IMR-90 (cell line): ENCODE measurements at regions not wholly inside any gene's neighbourhood (a gene's known extent, or its start where the extent isn't known, plus 50 kb on each side); places are given as distances from the start of the nearest gene placed in this dataset.

Experiments
- ATAC-seq: fragments of 200-7000 bp; cut with Tn5 transposase; 2 replicates; pipeline ENCODE4 v1.9.1; 2020; ENCODE audit warnings: low read depth, mild to moderate bottlenecking, moderate library complexity
- BruUV-seq: library from RNA; stranded (reverse); fragments of 400-500 nt; replicated peaks from 2 replicates; lab custom pipeline; 2021; lab: Mats Ljungman, UMichigan
- CTCF ChIA-PET: fragments of 300-600 bp; formaldehyde crosslinking; extraction: SDS; loops from one replicate; lab custom pipeline; 2021; ENCODE audit warnings: antibody characterized with exemption; lab: Yijun Ruan, JAX
- POLR2A ChIA-PET: fragments of 300-600 bp; sonication (Branson Sonifier 250); formaldehyde crosslinking; loops from one replicate; lab custom pipeline; 2022; ENCODE audit warnings: antibody characterized with exemption; ENCODE audit not compliant: unreplicated experiment; lab: Charles Lee
- DNase-seq: peaks from one replicate; pipeline ENCODE4 v3.0.0; 2013
- H2AFZ ChIP-seq: replicated peaks from 2 replicates; pipeline ENCODE3; 2013; ENCODE audit warnings: low read length, mild to moderate bottlenecking; ENCODE audit not compliant: poor library complexity
- H2AK5ac ChIP-seq: 2 replicates; pipeline ENCODE4 v1.6.1; 2013; ENCODE audit warnings: low read depth, low read length, inconsistent platforms
- H2AK9ac ChIP-seq: replicated peaks from 2 replicates; pipeline ENCODE3; 2013; ENCODE audit warnings: mild to moderate bottlenecking, low read depth, low read length, moderate library complexity; ENCODE audit not compliant: poor library complexity
- H2BK120ac ChIP-seq: 2 replicates; pipeline ENCODE4 v1.6.1; 2013; ENCODE audit warnings: low read depth, low read length, inconsistent platforms
- H2BK15ac ChIP-seq: 3 replicates; pipeline ENCODE4 v1.6.1; 2013; ENCODE audit warnings: low read depth, low read length, inconsistent platforms
- H2BK20ac ChIP-seq: 2 replicates; pipeline ENCODE4 v1.6.1; 2013; ENCODE audit warnings: low read depth, mild to moderate bottlenecking, inconsistent platforms, low read length, moderate library complexity
- H2BK5ac ChIP-seq: 2 replicates; pipeline ENCODE4 v1.6.1; 2013; ENCODE audit warnings: mild to moderate bottlenecking, low read depth, low read length, inconsistent platforms; ENCODE audit not compliant: poor library complexity, severe bottlenecking
- H3K14ac ChIP-seq: replicated peaks from 2 replicates; pipeline ENCODE4 v1.6.1; 2013; ENCODE audit warnings: low read depth, low read length, inconsistent platforms
- H3K18ac ChIP-seq: 2 replicates; pipeline ENCODE4 v1.6.1; 2013; ENCODE audit warnings: low read depth, low read length, control low read depth
- H3K23ac ChIP-seq: 2 replicates; pipeline ENCODE4 v1.6.1; 2013; ENCODE audit warnings: low read depth, low read length, inconsistent platforms
- H3K27ac ChIP-seq: 2 replicates; pipeline ENCODE4 v1.5.1; 2013; ENCODE audit warnings: mild to moderate bottlenecking, control low read depth, low read length; ENCODE audit not compliant: insufficient read depth
- H3K27me3 ChIP-seq: 2 replicates; pipeline ENCODE4 v1.6.1; 2013; ENCODE audit warnings: low read length; ENCODE audit not compliant: control insufficient read depth, insufficient read depth
- H3K36me3 ChIP-seq: 2 replicates; pipeline ENCODE4 v1.6.1; 2013; ENCODE audit warnings: low read length, mixed read lengths; ENCODE audit not compliant: control insufficient read depth, insufficient read depth
- H3K4ac ChIP-seq: 2 replicates; pipeline ENCODE4 v1.6.1; 2013; ENCODE audit warnings: low read depth, low read length, inconsistent platforms
- H3K4me1 ChIP-seq: 2 replicates; pipeline ENCODE4 v1.6.1; 2013; ENCODE audit warnings: low read length, mixed read lengths; ENCODE audit not compliant: control insufficient read depth, insufficient read depth
- H3K4me2 ChIP-seq: 2 replicates; pipeline ENCODE4 v1.6.1; 2013; ENCODE audit warnings: low read depth, mild to moderate bottlenecking, control low read depth, low read length, moderate library complexity
- H3K4me3 ChIP-seq: 2 replicates; pipeline ENCODE4 v1.5.1; 2013; ENCODE audit warnings: low read depth, mild to moderate bottlenecking, control low read depth, low read length, moderate library complexity; ENCODE audit not compliant: insufficient read depth
- H3K56ac ChIP-seq: 2 replicates; pipeline ENCODE4 v1.6.1; 2013; ENCODE audit warnings: low read length, inconsistent platforms; ENCODE audit not compliant: insufficient read depth; ENCODE audit errors: extremely low read depth
- H3K79me1 ChIP-seq, 2 experiments: 2 replicates each; pipeline ENCODE4 v1.6.1; 2013; ENCODE audit warnings: low read length in 2 of 2, inconsistent platforms in 1 of 2, low read depth in 1 of 2
- H3K9ac ChIP-seq: 2 replicates; pipeline ENCODE4 v1.6.1; 2013; ENCODE audit warnings: low read depth, low read length, control low read depth
- H3K9me1 ChIP-seq: 2 replicates; pipeline ENCODE4 v1.6.1; 2013; ENCODE audit warnings: low read length, inconsistent platforms; ENCODE audit not compliant: insufficient read depth
- H3K9me3 ChIP-seq: 2 replicates; pipeline ENCODE4 v1.6.1; 2013; ENCODE audit warnings: low read length; ENCODE audit not compliant: control insufficient read depth, insufficient read depth
- H4K20me1 ChIP-seq: 2 replicates; pipeline ENCODE4 v1.6.1; 2013; ENCODE audit warnings: low read length, inconsistent platforms; ENCODE audit not compliant: insufficient read depth
- H4K5ac ChIP-seq: 2 replicates; pipeline ENCODE4 v1.6.1; 2013; ENCODE audit warnings: mild to moderate bottlenecking, low read depth, low read length, control low read depth
- H4K8ac ChIP-seq, 2 experiments: 2 replicates each; pipeline ENCODE4 v1.6.1; 2013; ENCODE audit warnings: low read depth in 2 of 2, low read length in 2 of 2, control low read depth in 1 of 2, inconsistent platforms in 1 of 2
- H4K91ac ChIP-seq: 2 replicates; pipeline ENCODE4 v1.6.1; 2013; ENCODE audit warnings: low read depth, low read length, inconsistent platforms; ENCODE audit not compliant: insufficient read depth
- BHLHE40 ChIP-seq: fragments of 150-350 bp; IDR thresholded peaks from 2 replicates; pipeline ENCODE4 v1.6.1; 2016; ENCODE audit warnings: mild to moderate bottlenecking, low read depth, low read length
- CEBPB ChIP-seq: IDR thresholded peaks from 2 replicates; pipeline ENCODE4 v1.6.1; 2012; ENCODE audit warnings: low read depth, low read length, improper control_type of control experiment
- CHD1 ChIP-seq: IDR thresholded peaks from 2 replicates; pipeline ENCODE4 v1.6.1; 2012; ENCODE audit warnings: low read depth, low read length, improper control_type of control experiment
- CTCF ChIP-seq: conservative IDR thresholded peaks from 2 replicates; pipeline ENCODE4 v1.5.1; 2012; ENCODE audit warnings: mild to moderate bottlenecking, low read depth, low read length, improper control_type of control experiment
- FOS ChIP-seq: fragments of 150-350 bp; IDR thresholded peaks from 2 replicates; pipeline ENCODE4 v1.6.1; 2016; ENCODE audit warnings: low read depth, low read length
- MAFK ChIP-seq: IDR thresholded peaks from 2 replicates; pipeline ENCODE4 v1.6.1; 2012; ENCODE audit warnings: low read depth, low read length, improper control_type of control experiment
- MAZ ChIP-seq: IDR thresholded peaks from 2 replicates; pipeline ENCODE4 v1.6.1; 2012; ENCODE audit warnings: low read depth, mild to moderate bottlenecking, low read length, improper control_type of control experiment, moderate library complexity, borderline replicate concordance
- MXI1 ChIP-seq: IDR thresholded peaks from 2 replicates; pipeline ENCODE4 v1.6.1; 2012; ENCODE audit warnings: low read depth, mild to moderate bottlenecking, low read length, moderate library complexity, borderline replicate concordance
- POLR2A ChIP-seq: IDR thresholded peaks from 2 replicates; pipeline ENCODE4 v1.6.1; 2012; ENCODE audit warnings: mild to moderate bottlenecking, low read depth, low read length
- RCOR1 ChIP-seq: IDR thresholded peaks from 2 replicates; pipeline ENCODE4 v1.6.1; 2012; ENCODE audit warnings: mild to moderate bottlenecking, low read length, improper control_type of control experiment; ENCODE audit not compliant: insufficient replicate concordance
- SMC3 ChIP-seq: fragments of 150-350 bp; IDR thresholded peaks from 2 replicates; pipeline ENCODE4 v1.6.1; 2016; ENCODE audit warnings: low read depth, mild to moderate bottlenecking, antibody characterized with exemption, low read length, moderate library complexity
- WGBS, 2 experiments: methylation state at CpG; one replicate each; pipeline versions ENCODE4 v1.1.5 to v1.1.7; 2013; ENCODE audit warnings: missing lambda C conversion rate in 2 of 2; ENCODE audit not compliant: insufficient read length in 1 of 2; ENCODE audit errors: extremely low coverage in 2 of 2; 5-methylcytosine and 5-hydroxymethylcytosine counted together
- dilution Hi-C: fragments of 300-500 bp; cut with HindIII; formaldehyde crosslinking; loops from one replicate; pipeline ENCODE4 v1.14.3; 2018; ENCODE audit warnings: low sequenced_read_pairs; ENCODE audit not compliant: unreplicated experiment
- in situ Hi-C: fragments of 300-500 bp; cut with MboI; formaldehyde crosslinking; loops from 3 replicates; pipeline ENCODE4 v1.14.3; 2019; ENCODE audit warnings: low sequenced_read_pairs, inconsistent platforms, mixed read lengths
- intact Hi-C: fragments of 100-400 bp; cut with micrococcal nuclease; formaldehyde crosslinking; loops from 2 replicates; pipeline ENCODE4 v1.10.0; 2022
- TF ChIP-seq, protein P1 (sequence below): fragments of 150-350 bp; IDR thresholded peaks from 2 replicates; pipeline ENCODE4 v1.6.1; 2016; ENCODE audit warnings: low read depth, mild to moderate bottlenecking, low read length, moderate library complexity, borderline replicate concordance

- no peak overlapping the region for H3K56ac ChIP-seq
- no TSS peak for BruUV-seq
- no peak overlapping the region for H2BK15ac ChIP-seq
- H4K20me1 ChIP-seq, result no peaks in the 10 kb centered on the region
- H3K27me3 ChIP-seq, result no peaks in the 10 kb centered on the region
- H3K14ac ChIP-seq, result no peak overlapping the region
- ATAC-seq (no peak), DNase-seq (no peak)
- H3K4me2 ChIP-seq, result no peak overlapping the region
- no peaks in the 10 kb centered on the region for H3K9me1 ChIP-seq
- no peak overlapping the region for H4K5ac ChIP-seq
- H2BK20ac ChIP-seq, result no peak overlapping the region
- H3K36me3 ChIP-seq, result no peaks in the 10 kb centered on the region
- no peak overlapping the region for H4K91ac ChIP-seq
- no peaks in the 10 kb centered on the region for H3K79me1 ChIP-seq
- H3K9ac ChIP-seq, result no peak overlapping the region
- no peak overlapping the region for H3K23ac ChIP-seq
- H3K4me3 ChIP-seq, result no peak overlapping the region
- in situ Hi-C loops (no loop called here), intact Hi-C loops (no loop called here), dilution Hi-C loops (no loop called here)
- no peak overlapping the region for H2AFZ ChIP-seq
- ChIA-PET CTCF (no interaction called here), POLR2A (no interaction called here)
- H3K27ac ChIP-seq, result no peak overlapping the region
- H3K4ac ChIP-seq, result no peak overlapping the region
- H2AK5ac ChIP-seq, result no peak overlapping the region
- no peak overlapping the region for H2AK9ac ChIP-seq
- no peak overlapping the region for H2BK120ac ChIP-seq
- 50% methylated on average over 1 of the region's 1 CpG; no CpG with 5 or more reads in 1 of the 2 experiments for WGBS, 2 experiments
- H3K9me3 ChIP-seq, result 0 out of 2 replicates have a peak, but pooled peaks cover 4% of the 10 kb centered on the region
- no peaks in the 10 kb centered on the region for H3K4me1 ChIP-seq
- H2BK5ac ChIP-seq, result no peak overlapping the region
- TF ChIP-seq CTCF (no peak), FOS (no peak), RCOR1 (no peak), MAFK (no peak), CEBPB (no peak), POLR2A (no peak), MXI1 (no peak), SMC3 (no peak), BHLHE40 (no peak), MAZ (no peak), CHD1 (no peak)
- TF ChIP-seq, protein P1, sequence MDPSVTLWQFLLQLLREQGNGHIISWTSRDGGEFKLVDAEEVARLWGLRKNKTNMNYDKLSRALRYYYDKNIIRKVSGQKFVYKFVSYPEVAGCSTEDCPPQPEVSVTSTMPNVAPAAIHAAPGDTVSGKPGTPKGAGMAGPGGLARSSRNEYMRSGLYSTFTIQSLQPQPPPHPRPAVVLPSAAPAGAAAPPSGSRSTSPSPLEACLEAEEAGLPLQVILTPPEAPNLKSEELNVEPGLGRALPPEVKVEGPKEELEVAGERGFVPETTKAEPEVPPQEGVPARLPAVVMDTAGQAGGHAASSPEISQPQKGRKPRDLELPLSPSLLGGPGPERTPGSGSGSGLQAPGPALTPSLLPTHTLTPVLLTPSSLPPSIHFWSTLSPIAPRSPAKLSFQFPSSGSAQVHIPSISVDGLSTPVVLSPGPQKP, result no peak
- no peak overlapping the region for H3K18ac ChIP-seq
- H4K8ac ChIP-seq, result no peak overlapping the region
Observed at GRCh38 chr12:127729381-127729780, 537.6 kb upstream of the TMEM132C start.
